ENCODE measurements at regions not wholly inside any gene's neighbourhood (a gene's known extent, or its start where the extent isn't known, plus 50 kb on each side); places are given as distances from the start of the nearest gene placed in this dataset.

- no peak for TF ChIP-seq CTCF (IDR thresholded peaks at IDR 0.05 in 4 of 5, conservative IDR thresholded peaks at IDR 0.05 in 1 of 5)
- TF ChIP-seq POLR2A (IDR thresholded peaks at IDR 0.05) = no peak
Observed at GRCh38 chr15:93759629-93760028, 471.7 kb upstream of the MCTP2 start.

All from gastrocnemius medialis (tissue), 4 donors.